Fibroblast of lung (primary cell): ENCODE measurements at regions not wholly inside any gene's neighbourhood (a gene's known extent, or its start where the extent isn't known, plus 50 kb on each side); places are given as distances from the start of the nearest gene placed in this dataset.

Experiments used
- EZH2 ChIP-seq: IDR thresholded peaks from 2 replicates; pipeline ENCODE4 v1.5.1; 2012; ENCODE audit warnings: low read length, control low read depth, mild to moderate bottlenecking; ENCODE audit errors: missing control alignments
- TF ChIP-seq, protein P1 (sequence below), 2 donors: IDR thresholded peaks in 1 of 2; conservative IDR thresholded peaks in 1 of 2; 1 replicate in 1 of 2; 2 replicates in 1 of 2; pipeline ENCODE4 v1.5.1; 2011 to 2012; ENCODE audit warnings: low read length in 2 of 2, control low read depth in 1 of 2, inconsistent platforms in 1 of 2, low read depth in 1 of 2, mild to moderate bottlenecking in 1 of 2

DNA sequence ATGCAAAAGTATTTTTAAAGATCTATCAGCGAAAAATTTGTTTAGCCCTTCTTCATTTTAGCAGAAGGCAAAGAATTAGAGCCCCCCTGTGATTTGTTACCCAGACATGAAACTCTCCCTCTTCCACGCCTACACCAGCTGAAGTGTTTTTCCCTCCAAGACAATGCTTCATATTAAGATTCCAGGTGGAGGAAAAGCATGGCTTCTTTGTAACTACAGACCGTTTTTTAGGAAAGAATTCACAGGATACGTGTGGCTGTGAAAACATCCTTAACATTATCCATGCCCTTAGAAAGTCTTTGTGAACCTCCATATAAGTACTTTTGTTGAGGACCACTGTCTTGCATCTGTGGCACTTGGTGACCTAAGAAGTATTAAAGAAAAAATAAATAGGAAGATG is 121.8 kb upstream of the MTAP start:
- TF ChIP-seq, protein P1, sequence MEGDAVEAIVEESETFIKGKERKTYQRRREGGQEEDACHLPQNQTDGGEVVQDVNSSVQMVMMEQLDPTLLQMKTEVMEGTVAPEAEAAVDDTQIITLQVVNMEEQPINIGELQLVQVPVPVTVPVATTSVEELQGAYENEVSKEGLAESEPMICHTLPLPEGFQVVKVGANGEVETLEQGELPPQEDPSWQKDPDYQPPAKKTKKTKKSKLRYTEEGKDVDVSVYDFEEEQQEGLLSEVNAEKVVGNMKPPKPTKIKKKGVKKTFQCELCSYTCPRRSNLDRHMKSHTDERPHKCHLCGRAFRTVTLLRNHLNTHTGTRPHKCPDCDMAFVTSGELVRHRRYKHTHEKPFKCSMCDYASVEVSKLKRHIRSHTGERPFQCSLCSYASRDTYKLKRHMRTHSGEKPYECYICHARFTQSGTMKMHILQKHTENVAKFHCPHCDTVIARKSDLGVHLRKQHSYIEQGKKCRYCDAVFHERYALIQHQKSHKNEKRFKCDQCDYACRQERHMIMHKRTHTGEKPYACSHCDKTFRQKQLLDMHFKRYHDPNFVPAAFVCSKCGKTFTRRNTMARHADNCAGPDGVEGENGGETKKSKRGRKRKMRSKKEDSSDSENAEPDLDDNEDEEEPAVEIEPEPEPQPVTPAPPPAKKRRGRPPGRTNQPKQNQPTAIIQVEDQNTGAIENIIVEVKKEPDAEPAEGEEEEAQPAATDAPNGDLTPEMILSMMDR (conservative IDR thresholded peaks at IDR 0.05 in 1 of 2, IDR thresholded peaks at IDR 0.05 in 1 of 2; ENCODE audit: low read depth in 1 of 2, low read length in 2 of 2) = no peak
- no peak for TF ChIP-seq EZH2
